Endothelial cell (in vitro differentiated cells): ENCODE measurements at regions not wholly inside any gene's neighbourhood (a gene's known extent, or its start where the extent isn't known, plus 50 kb on each side); places are given as distances from the start of the nearest gene placed in this dataset.

ENCODE experiments used
- DNase-seq: peaks from one replicate; pipeline ENCODE4 v3.0.0; 2021; ENCODE audit warnings: low spot score
- H3K27ac Mint-ChIP-seq: one replicate; pipeline ENCODE4 v1.8.0; 2021; ENCODE audit warnings: mixed read lengths, inconsistent platforms; ENCODE audit not compliant: unreplicated experiment
- H3K27me3 Mint-ChIP-seq: one replicate; pipeline ENCODE4 v1.8.0; 2021; ENCODE audit warnings: mild to moderate bottlenecking, moderate library complexity, mixed read lengths, inconsistent platforms; ENCODE audit not compliant: unreplicated experiment
- H3K36me3 Mint-ChIP-seq: one replicate; pipeline ENCODE4 v1.8.0; 2021; ENCODE audit warnings: mild to moderate bottlenecking, low read depth, mixed read lengths, inconsistent platforms; ENCODE audit not compliant: unreplicated experiment
- H3K4me1 Mint-ChIP-seq: one replicate; pipeline ENCODE4 v1.8.0; 2021; ENCODE audit warnings: mild to moderate bottlenecking, mixed read lengths, inconsistent platforms; ENCODE audit not compliant: unreplicated experiment
- H3K4me3 Mint-ChIP-seq: one replicate; pipeline ENCODE4 v1.8.0; 2021; ENCODE audit warnings: mild to moderate bottlenecking, mixed read lengths, inconsistent platforms; ENCODE audit not compliant: unreplicated experiment
- H3K9me3 Mint-ChIP-seq: one replicate; pipeline ENCODE4 v1.8.0; 2021; ENCODE audit warnings: mixed read lengths, inconsistent platforms; ENCODE audit not compliant: unreplicated experiment
- TF ChIP-seq, protein P1 (sequence below): fragments of 200-600 bp; sonication (generic); IDR thresholded peaks from one replicate; pipeline ENCODE4 v1.5.0; 2021; ENCODE audit warnings: antibody characterized with exemption; ENCODE audit not compliant: unreplicated experiment

DNA sequence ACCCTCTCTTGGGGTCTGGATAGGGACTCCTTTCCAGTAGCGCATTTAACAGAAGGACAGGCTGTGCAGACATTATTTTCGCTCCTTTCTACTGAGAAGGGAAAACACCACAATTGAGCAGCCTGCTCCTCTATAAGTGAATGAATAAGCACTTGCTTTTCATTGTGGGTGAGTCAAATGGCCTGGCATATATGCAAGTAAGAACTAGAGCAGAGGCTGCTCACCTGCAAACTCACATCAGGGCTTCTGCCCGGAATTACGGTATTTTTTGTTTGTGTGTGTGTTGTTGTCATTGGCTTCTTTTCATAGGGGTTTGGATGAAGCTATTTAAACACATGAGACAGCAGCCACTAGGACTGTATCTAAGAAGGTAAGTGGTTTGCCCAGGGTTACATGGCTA lies 200.1 kb upstream of the CAMK1G start:
- Mint-ChIP-seq H3K27me3 (no peaks in the 10 kb centered on the region), H3K36me3 (no peaks in the 10 kb centered on the region), H3K27ac (no peak overlapping the region), H3K9me3 (no peaks in the 10 kb centered on the region), H3K4me1 (peaks cover 10% of the 10 kb centered on the region), H3K4me3 (no peak overlapping the region)
- no peak for DNase-seq
- TF ChIP-seq, protein P1, sequence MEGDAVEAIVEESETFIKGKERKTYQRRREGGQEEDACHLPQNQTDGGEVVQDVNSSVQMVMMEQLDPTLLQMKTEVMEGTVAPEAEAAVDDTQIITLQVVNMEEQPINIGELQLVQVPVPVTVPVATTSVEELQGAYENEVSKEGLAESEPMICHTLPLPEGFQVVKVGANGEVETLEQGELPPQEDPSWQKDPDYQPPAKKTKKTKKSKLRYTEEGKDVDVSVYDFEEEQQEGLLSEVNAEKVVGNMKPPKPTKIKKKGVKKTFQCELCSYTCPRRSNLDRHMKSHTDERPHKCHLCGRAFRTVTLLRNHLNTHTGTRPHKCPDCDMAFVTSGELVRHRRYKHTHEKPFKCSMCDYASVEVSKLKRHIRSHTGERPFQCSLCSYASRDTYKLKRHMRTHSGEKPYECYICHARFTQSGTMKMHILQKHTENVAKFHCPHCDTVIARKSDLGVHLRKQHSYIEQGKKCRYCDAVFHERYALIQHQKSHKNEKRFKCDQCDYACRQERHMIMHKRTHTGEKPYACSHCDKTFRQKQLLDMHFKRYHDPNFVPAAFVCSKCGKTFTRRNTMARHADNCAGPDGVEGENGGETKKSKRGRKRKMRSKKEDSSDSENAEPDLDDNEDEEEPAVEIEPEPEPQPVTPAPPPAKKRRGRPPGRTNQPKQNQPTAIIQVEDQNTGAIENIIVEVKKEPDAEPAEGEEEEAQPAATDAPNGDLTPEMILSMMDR, result no peak

DNA sequence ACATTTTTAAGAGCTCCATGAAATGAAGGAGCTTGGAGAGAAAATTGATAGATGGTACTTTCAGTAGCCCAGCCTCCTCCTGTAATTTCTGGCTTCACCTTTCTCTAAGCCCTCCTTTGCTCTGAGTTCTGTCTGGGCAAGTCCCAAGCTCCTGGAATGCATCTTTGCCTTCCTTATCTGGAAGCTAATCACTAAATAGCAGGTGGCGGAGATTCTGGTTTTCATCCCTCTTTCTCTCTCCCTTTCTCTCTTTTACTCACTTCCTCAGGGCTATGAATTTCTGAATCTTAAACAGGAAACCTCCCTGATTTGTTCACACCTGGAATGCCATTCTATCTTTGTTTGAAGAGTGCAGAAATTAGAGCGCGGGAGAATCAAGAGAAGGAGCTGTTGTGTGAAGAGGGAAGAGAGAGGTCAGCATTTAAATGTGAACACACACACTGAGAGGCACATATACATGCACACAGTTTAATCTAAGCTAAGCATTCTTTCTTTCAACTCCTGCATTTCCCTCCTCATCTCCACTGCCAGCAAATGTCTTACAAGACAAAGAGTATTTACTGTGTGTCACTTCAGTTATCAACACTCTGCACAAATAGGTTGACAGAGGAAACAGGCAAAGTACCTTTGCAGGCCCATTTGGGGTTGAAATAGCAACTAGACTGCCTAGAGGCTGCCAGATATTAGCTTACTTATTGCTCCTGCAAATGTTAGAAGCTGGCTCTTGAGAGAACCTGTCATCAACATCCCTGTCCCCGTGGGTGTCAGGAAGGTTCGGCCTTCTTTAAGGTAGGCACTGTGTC lies 199.4 kb upstream of the CAMK1G start:
- H3K27me3 Mint-ChIP-seq, result no peaks in the 10 kb centered on the region
- TF ChIP-seq, protein P1, result no peak
- H3K4me3 Mint-ChIP-seq, result no peak overlapping the region
- no peaks in the 10 kb centered on the region for H3K36me3 Mint-ChIP-seq
- no peak for DNase-seq
- H3K27ac Mint-ChIP-seq, result no peak overlapping the region
- H3K4me1 Mint-ChIP-seq, result peaks cover 10% of the 10 kb centered on the region
- no peaks in the 10 kb centered on the region for H3K9me3 Mint-ChIP-seq

DNA sequence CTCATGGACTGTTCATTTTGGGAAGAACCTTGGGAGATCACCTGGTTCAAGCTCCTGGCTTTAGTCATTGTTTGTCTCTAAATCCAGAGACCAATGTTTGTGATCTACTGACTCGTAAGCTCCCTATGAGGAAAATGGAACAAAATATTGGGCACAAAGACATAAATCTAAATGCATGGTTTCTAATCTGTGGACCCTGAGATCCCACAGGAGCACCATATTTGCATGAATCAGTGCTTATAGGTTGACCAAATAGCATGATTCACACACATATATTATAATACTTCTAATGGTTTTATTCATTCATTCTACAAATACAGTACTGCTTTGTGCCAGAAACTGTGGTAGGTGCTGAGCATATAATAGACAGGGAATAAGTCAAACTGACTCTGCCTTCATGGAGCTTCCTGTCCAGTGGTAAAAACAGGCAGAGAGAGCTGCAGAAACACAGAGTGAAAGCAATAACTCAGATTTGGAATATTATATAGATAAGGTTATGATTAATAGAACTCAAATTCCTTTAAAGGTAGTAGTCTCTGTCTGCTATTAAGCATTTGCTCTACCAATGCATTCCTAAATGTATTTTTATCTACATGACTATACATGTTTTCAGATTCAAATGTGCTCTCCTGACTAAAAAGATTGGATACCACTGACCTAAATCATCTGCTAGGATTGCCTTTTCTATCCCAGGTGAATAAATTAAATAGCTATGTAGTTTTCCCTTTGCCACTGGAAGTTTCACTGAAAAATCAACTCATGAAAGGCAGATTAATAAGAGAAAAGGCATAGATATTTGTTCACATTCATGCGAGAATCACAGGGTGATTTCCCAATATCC lies 198.6 kb upstream of the CAMK1G start:
- TF ChIP-seq, protein P1, result no peak
- H3K4me1 Mint-ChIP-seq, result peaks cover 10% of the 10 kb centered on the region

DNA sequence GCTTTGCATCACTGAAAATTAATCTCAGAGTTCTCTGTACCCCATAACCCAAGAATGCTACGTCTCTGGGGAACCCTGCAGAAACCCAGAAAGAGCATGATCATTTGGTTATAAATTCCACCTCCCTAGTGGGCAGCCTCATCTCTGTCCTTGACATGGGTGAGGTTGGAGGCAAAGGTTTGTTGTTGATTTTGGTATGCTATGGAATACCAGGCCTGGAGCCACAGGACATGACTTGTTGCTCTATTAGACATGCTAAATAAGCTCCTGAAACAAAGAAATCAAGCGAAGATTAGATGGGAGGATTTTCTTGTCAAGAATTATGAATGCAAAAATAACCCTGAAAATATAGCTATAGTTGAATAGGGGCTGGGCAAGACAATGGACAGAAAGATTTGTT lies 197.4 kb upstream of the CAMK1G start:
- no peak overlapping the region for H3K27ac Mint-ChIP-seq
- no peak for DNase-seq
- H3K4me3 Mint-ChIP-seq, result no peak overlapping the region
- peaks cover 2% of the 10 kb centered on the region for H3K27me3 Mint-ChIP-seq
- H3K4me1 Mint-ChIP-seq, result peaks cover 10% of the 10 kb centered on the region
- TF ChIP-seq, protein P1, result no peak
- no peaks in the 10 kb centered on the region for H3K9me3 Mint-ChIP-seq
- H3K36me3 Mint-ChIP-seq, result no peaks in the 10 kb centered on the region

More for the DNA sequence above, 198.6 kb upstream of the CAMK1G start:
- Mint-ChIP-seq H3K36me3 (no peaks in the 10 kb centered on the region), H3K27ac (no peak overlapping the region), H3K27me3 (no peaks in the 10 kb centered on the region), H3K9me3 (no peaks in the 10 kb centered on the region), H3K4me3 (no peak overlapping the region)
- no peak for DNase-seq
